DND-41 (cell line): ENCODE measurements at regions not wholly inside any gene's neighbourhood (a gene's known extent, or its start where the extent isn't known, plus 50 kb on each side); places are given as distances from the start of the nearest gene placed in this dataset.

Experiments
- ATAC-seq: fragments of 200-7000 bp; cut with Tn5 transposase; 3 replicates; pipeline ENCODE4 v1.9.1; 2021; ENCODE audit warnings: low read depth; ENCODE audit not compliant: insufficient read depth
- DNase-seq: peaks from one replicate; pipeline ENCODE4 v3.0.0-alpha.2; 2020
- H2AFZ ChIP-seq: 2 replicates; pipeline ENCODE4 v1.6.0; 2012; ENCODE audit warnings: low read depth, low read length
- H3K27ac ChIP-seq: 2 replicates; pipeline ENCODE4 v1.5.1; 2012; ENCODE audit warnings: low read length, inconsistent platforms
- H3K27me3 ChIP-seq: fragments of 200-600 bp; sonication (generic); 2 replicates; pipeline ENCODE4 v1.6.0; 2012; ENCODE audit warnings: low read length, mild to moderate bottlenecking, inconsistent platforms; ENCODE audit not compliant: insufficient read depth, poor library complexity
- H3K36me3 ChIP-seq: 2 replicates; pipeline ENCODE4 v1.5.1; 2012; ENCODE audit warnings: low read length, inconsistent platforms; ENCODE audit not compliant: insufficient read depth
- H3K4me1 ChIP-seq: 2 replicates; pipeline ENCODE4 v1.5.1; 2012; ENCODE audit warnings: mild to moderate bottlenecking, low read length; ENCODE audit not compliant: insufficient read depth
- H3K4me2 ChIP-seq: 2 replicates; pipeline ENCODE4 v1.6.0; 2012; ENCODE audit warnings: mild to moderate bottlenecking, moderate library complexity, low read length, inconsistent platforms; ENCODE audit not compliant: insufficient read depth
- H3K4me3 ChIP-seq, 2 experiments: fragments of 200-600 bp in 1 of 2; shearing (Covaris generic) in 1 of 2; 2 replicates each; pipeline ENCODE4 v1.5.1; 2012 to 2016; ENCODE audit warnings: inconsistent platforms in 2 of 2, low read length in 2 of 2, mild to moderate bottlenecking in 2 of 2, low read depth in 1 of 2, moderate library complexity in 1 of 2
- H3K79me2 ChIP-seq: 2 replicates; pipeline ENCODE4 v1.6.0; 2012; ENCODE audit warnings: low read length, inconsistent platforms; ENCODE audit not compliant: insufficient read depth
- H3K9ac ChIP-seq: 2 replicates; pipeline ENCODE4 v1.6.0; 2012; ENCODE audit warnings: low read depth, mild to moderate bottlenecking, inconsistent platforms, low read length, moderate library complexity
- H3K9me3 ChIP-seq: 2 replicates; pipeline ENCODE4 v1.5.1; 2012; ENCODE audit warnings: low read length, moderate library complexity, mild to moderate bottlenecking, inconsistent platforms; ENCODE audit not compliant: insufficient read depth, severe bottlenecking
- H4K20me1 ChIP-seq: 2 replicates; pipeline ENCODE4 v1.6.0; 2012; ENCODE audit warnings: low read length; ENCODE audit not compliant: insufficient read depth
- EZH2 ChIP-seq: IDR thresholded peaks from 3 replicates; pipeline ENCODE4 v1.6.1; 2012; ENCODE audit warnings: borderline replicate concordance, low read depth, mild to moderate bottlenecking, moderate library complexity, low read length, inconsistent platforms; ENCODE audit not compliant: severe bottlenecking
- TF ChIP-seq, protein P1 (sequence below): IDR thresholded peaks from 2 replicates; pipeline ENCODE4 v1.5.1; 2012; ENCODE audit warnings: borderline replicate concordance, low read length, moderate library complexity, mild to moderate bottlenecking; ENCODE audit not compliant: poor library complexity, severe bottlenecking; ENCODE audit errors: extremely low read depth

DNA sequence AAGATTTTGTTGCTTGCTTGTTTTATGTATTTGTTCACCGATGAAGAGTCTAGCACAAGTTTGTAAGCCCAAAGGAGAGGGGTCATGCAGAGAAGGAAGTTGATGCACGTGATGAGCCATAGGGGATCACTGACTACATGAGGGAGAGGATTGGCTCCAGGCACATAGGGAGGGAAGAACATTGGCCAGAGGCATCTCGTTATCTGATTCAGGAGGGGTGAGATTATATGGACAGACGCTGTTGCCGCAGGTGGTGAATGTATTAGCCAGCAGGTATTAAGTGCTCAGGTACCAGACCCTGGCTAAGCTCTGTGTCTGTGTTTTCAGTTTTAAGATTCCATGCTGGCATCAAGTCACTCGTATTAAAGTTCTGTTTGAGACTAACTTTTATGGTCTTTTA lies 91.8 kb upstream of the CHST9 start:
- Histone ChIP-seq H3K27ac (no peak overlapping the region), H3K4me1 (no peaks in the 10 kb centered on the region), H2AFZ (no peak overlapping the region), H3K27me3 (no peaks in the 10 kb centered on the region), H3K9me3 (no peaks in the 10 kb centered on the region), H3K36me3 (no peaks in the 10 kb centered on the region), H3K4me3 (no peak overlapping the region), H3K79me2 (no peaks in the 10 kb centered on the region), H3K4me2 (no peak overlapping the region), H4K20me1 (no peaks in the 10 kb centered on the region), H3K9ac (no peak overlapping the region)
- DNase-seq (no peak), ATAC-seq (no peak)
- no peak for TF ChIP-seq EZH2
- TF ChIP-seq, protein P1, sequence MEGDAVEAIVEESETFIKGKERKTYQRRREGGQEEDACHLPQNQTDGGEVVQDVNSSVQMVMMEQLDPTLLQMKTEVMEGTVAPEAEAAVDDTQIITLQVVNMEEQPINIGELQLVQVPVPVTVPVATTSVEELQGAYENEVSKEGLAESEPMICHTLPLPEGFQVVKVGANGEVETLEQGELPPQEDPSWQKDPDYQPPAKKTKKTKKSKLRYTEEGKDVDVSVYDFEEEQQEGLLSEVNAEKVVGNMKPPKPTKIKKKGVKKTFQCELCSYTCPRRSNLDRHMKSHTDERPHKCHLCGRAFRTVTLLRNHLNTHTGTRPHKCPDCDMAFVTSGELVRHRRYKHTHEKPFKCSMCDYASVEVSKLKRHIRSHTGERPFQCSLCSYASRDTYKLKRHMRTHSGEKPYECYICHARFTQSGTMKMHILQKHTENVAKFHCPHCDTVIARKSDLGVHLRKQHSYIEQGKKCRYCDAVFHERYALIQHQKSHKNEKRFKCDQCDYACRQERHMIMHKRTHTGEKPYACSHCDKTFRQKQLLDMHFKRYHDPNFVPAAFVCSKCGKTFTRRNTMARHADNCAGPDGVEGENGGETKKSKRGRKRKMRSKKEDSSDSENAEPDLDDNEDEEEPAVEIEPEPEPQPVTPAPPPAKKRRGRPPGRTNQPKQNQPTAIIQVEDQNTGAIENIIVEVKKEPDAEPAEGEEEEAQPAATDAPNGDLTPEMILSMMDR, result no peak

DNA sequence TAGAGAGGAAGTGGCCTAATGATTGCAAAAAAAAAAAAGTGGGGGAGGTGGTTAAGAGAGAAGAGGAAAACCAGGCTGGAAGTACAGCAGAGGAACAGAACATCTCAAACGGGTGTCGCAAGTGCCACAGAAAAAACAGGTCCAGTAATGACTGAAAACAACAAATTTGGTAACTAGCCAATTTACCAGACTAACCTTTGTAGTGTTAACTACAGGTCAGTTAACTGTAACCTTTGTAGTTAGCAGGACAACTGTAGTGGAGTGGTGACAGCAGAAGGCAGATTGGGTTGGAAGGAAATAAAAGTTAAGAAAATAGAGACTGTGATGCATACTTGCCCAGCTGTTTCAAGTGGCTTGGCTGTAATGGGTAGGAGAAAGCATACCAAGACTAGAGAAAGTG lies 91.4 kb upstream of the CHST9 start:
- no peak overlapping the region for H3K4me2 ChIP-seq
- no peak overlapping the region for H2AFZ ChIP-seq
- no peak overlapping the region for H3K9ac ChIP-seq
- no peaks in the 10 kb centered on the region for H3K36me3 ChIP-seq
- H3K79me2 ChIP-seq, result no peaks in the 10 kb centered on the region
- H3K27me3 ChIP-seq, result no peaks in the 10 kb centered on the region
- TF ChIP-seq EZH2, result no peak
- TF ChIP-seq, protein P1, result no peak
- H3K4me3 ChIP-seq, result no peak overlapping the region
- H3K27ac ChIP-seq, result no peak overlapping the region
- H3K9me3 ChIP-seq, result no peaks in the 10 kb centered on the region
- H4K20me1 ChIP-seq, result no peaks in the 10 kb centered on the region
- no peaks in the 10 kb centered on the region for H3K4me1 ChIP-seq
- DNase-seq (no peak), ATAC-seq (no peak)

DNA sequence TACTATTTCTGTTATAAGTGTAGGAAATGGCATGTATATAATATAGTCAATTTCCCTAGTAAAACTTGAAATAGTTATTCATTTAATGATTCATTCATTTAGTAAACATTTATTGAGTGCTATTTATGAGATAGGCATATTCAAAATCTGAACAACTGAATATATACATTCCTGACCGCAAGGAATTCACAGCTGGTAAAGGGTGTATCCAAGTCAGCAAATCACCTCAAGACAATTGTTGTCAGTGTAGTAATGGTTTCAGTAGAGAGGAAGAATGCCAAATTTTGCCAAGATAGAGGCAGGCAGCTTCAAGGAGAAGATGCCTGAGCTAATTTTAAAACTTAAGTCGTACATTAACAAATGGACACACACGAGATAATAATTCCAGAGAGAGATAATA lies 89.8 kb upstream of the CHST9 start:
- Histone ChIP-seq H3K27ac (no peak overlapping the region), H3K4me3 (no peak overlapping the region), H2AFZ (no peak overlapping the region), H3K27me3 (no peaks in the 10 kb centered on the region), H3K9ac (no peak overlapping the region), H3K4me2 (no peak overlapping the region), H4K20me1 (no peaks in the 10 kb centered on the region), H3K79me2 (no peaks in the 10 kb centered on the region), H3K9me3 (peaks cover 3% of the 10 kb centered on the region), H3K4me1 (no peaks in the 10 kb centered on the region), H3K36me3 (no peaks in the 10 kb centered on the region)
- DNase-seq (no peak), ATAC-seq (no peak)
- TF ChIP-seq, protein P1, result no peak
- no peak for TF ChIP-seq EZH2

DNA sequence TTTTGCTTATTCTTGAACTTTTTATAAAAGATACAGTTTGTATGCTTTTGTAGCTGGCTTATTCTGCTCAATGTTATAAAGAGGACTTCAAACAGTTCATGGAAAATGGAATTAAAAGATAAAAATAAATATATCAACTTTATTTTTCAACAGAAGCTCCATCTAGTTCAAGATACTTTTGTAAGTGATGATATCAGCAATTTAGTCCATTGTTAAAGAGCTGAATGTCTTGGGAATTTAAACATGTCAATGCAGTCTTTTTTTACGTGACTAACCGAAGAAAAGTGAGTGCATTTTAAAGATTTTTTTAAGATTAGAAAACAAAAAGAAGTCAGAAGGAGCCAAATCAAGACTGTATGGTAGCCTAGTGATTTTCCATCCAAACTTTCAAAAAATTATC lies 85.4 kb upstream of the CHST9 start:
- no peak for TF ChIP-seq EZH2
- TF ChIP-seq, protein P1, result no peak
- no peak overlapping the region for H2AFZ ChIP-seq
- H3K27me3 ChIP-seq, result no peaks in the 10 kb centered on the region
- H3K9me3 ChIP-seq, result peaks cover 3% of the 10 kb centered on the region
- no peak overlapping the region for H3K4me3 ChIP-seq
- H3K9ac ChIP-seq, result no peak overlapping the region
- H3K79me2 ChIP-seq, result no peaks in the 10 kb centered on the region
- H4K20me1 ChIP-seq, result no peaks in the 10 kb centered on the region
- H3K27ac ChIP-seq, result no peak overlapping the region
- no peak overlapping the region for H3K4me2 ChIP-seq
- DNase-seq, result no peak
- ATAC-seq, result no peak
- H3K4me1 ChIP-seq, result no peaks in the 10 kb centered on the region
- no peaks in the 10 kb centered on the region for H3K36me3 ChIP-seq
